ENCODE measurements at regions not wholly inside any gene's neighbourhood (a gene's known extent, or its start where the extent isn't known, plus 50 kb on each side); places are given as distances from the start of the nearest gene placed in this dataset.

DNA sequence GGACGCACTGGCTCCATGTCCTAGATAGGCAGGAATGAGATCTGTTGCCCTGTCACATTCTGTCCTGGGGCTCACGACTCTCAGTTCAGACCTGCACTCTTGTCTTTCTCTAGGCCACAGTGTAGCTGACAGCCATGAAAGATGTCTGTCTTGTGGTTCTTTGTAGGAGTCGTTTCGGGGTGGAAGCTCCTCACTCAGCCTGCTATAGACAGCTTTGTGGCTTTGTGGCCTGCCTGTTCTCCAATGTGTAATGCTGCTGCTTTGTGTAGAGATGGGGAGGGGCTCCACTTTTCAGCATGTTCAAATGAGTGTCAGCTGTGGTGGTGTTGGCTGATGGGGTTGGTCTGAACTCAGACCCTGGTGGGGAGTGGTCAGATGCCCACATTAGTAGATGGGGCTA lies 410.7 kb downstream of the ACTR3B start:
- TF ChIP-seq, protein P1, sequence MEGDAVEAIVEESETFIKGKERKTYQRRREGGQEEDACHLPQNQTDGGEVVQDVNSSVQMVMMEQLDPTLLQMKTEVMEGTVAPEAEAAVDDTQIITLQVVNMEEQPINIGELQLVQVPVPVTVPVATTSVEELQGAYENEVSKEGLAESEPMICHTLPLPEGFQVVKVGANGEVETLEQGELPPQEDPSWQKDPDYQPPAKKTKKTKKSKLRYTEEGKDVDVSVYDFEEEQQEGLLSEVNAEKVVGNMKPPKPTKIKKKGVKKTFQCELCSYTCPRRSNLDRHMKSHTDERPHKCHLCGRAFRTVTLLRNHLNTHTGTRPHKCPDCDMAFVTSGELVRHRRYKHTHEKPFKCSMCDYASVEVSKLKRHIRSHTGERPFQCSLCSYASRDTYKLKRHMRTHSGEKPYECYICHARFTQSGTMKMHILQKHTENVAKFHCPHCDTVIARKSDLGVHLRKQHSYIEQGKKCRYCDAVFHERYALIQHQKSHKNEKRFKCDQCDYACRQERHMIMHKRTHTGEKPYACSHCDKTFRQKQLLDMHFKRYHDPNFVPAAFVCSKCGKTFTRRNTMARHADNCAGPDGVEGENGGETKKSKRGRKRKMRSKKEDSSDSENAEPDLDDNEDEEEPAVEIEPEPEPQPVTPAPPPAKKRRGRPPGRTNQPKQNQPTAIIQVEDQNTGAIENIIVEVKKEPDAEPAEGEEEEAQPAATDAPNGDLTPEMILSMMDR (IDR thresholded peaks at IDR 0.05): no peak
- no peak for TF ChIP-seq POLR2A (IDR thresholded peaks at IDR 0.05)
- TF ChIP-seq POLR2AphosphoS5 (IDR thresholded peaks at IDR 0.05): no peak
- no peak for TF ChIP-seq EP300 (IDR thresholded peaks at IDR 0.05)
